ENCODE measurements at regions not wholly inside any gene's neighbourhood (a gene's known extent, or its start where the extent isn't known, plus 50 kb on each side); places are given as distances from the start of the nearest gene placed in this dataset.

- H3K36me3 ChIP-seq (ENCODE audit: control insufficient read depth, insufficient read depth, low read length) = no peaks in the 10 kb centered on the region
- no peaks in the 10 kb centered on the region for H3K4me1 ChIP-seq
- no peaks in the 10 kb centered on the region for H3K9me3 ChIP-seq (ENCODE audit: control insufficient read depth, low read length)
- H2AFZ ChIP-seq = no peak overlapping the region
- H3K27me3 ChIP-seq (ENCODE audit: control insufficient read depth, insufficient read depth, low read length) = no peaks in the 10 kb centered on the region
- H3K79me2 ChIP-seq = no peaks in the 10 kb centered on the region
- TF ChIP-seq CTCF (IDR thresholded peaks at IDR 0.05) = no peak
- no peak overlapping the region for H3K4me3 ChIP-seq (ENCODE audit: low read depth, low read length)
- no peak overlapping the region for H3K4me2 ChIP-seq (ENCODE audit: low read length)
- no peak overlapping the region for H3K27ac ChIP-seq
- H3K9ac ChIP-seq = no peak overlapping the region
Measured at GRCh38 chr10:129400426-129400825, 66.6 kb upstream of the MGMT start.

- TF ChIP-seq CTCF (IDR thresholded peaks at IDR 0.05) = no peak
- H3K36me3 ChIP-seq (ENCODE audit: control insufficient read depth, insufficient read depth, low read length) = no peaks in the 10 kb centered on the region
- H3K27me3 ChIP-seq (ENCODE audit: control insufficient read depth, insufficient read depth, low read length) = no peaks in the 10 kb centered on the region
- H3K9me3 ChIP-seq (ENCODE audit: control insufficient read depth, low read length) = no peaks in the 10 kb centered on the region
- H3K27ac ChIP-seq = no peak overlapping the region
- no peak overlapping the region for H2AFZ ChIP-seq
- H3K4me2 ChIP-seq (ENCODE audit: low read length) = no peak overlapping the region
- H3K79me2 ChIP-seq = no peaks in the 10 kb centered on the region
- H3K4me1 ChIP-seq = no peaks in the 10 kb centered on the region
- no peak overlapping the region for H3K4me3 ChIP-seq (ENCODE audit: low read depth, low read length)
- H3K9ac ChIP-seq = no peak overlapping the region
Measured at GRCh38 chr10:129402459-129402858, 64.6 kb upstream of the MGMT start.

- Histone ChIP-seq H3K36me3 (ENCODE audit: control insufficient read depth, insufficient read depth, low read length) (no peaks in the 10 kb centered on the region), H3K27ac (no peak overlapping the region)
Measured at GRCh38 chr10:129404091-129404490, 63.0 kb upstream of the MGMT start.

GRCh38 chr10:129405389-129405788 lies 61.7 kb upstream of the MGMT start:
- Histone ChIP-seq H3K27ac (no peak overlapping the region), H3K4me1 (no peaks in the 10 kb centered on the region), H3K4me2 (ENCODE audit: low read length) (no peak overlapping the region), H3K9me3 (ENCODE audit: control insufficient read depth, low read length) (no peaks in the 10 kb centered on the region), H2AFZ (no peak overlapping the region), H3K4me3 (ENCODE audit: low read depth, low read length) (no peak overlapping the region), H3K9ac (no peak overlapping the region), H3K36me3 (ENCODE audit: control insufficient read depth, insufficient read depth, low read length) (no peaks in the 10 kb centered on the region), H3K79me2 (no peaks in the 10 kb centered on the region), H3K27me3 (ENCODE audit: control insufficient read depth, insufficient read depth, low read length) (no peaks in the 10 kb centered on the region)
- no peak for TF ChIP-seq CTCF (IDR thresholded peaks at IDR 0.05)

More at GRCh38 chr10:129404091-129404490, 63.0 kb upstream of the MGMT start:
- TF ChIP-seq CTCF (IDR thresholded peaks at IDR 0.05) = no peak
- H3K79me2 ChIP-seq = no peaks in the 10 kb centered on the region
- no peaks in the 10 kb centered on the region for H3K9me3 ChIP-seq (ENCODE audit: control insufficient read depth, low read length)
- no peak overlapping the region for H3K4me2 ChIP-seq (ENCODE audit: low read length)
- no peaks in the 10 kb centered on the region for H3K27me3 ChIP-seq (ENCODE audit: control insufficient read depth, insufficient read depth, low read length)
- no peak overlapping the region for H3K9ac ChIP-seq
- no peaks in the 10 kb centered on the region for H3K4me1 ChIP-seq
- H2AFZ ChIP-seq = no peak overlapping the region
- no peak overlapping the region for H3K4me3 ChIP-seq (ENCODE audit: low read depth, low read length)

GRCh38 chr10:129410688-129411392 lies 56.2 kb upstream of the MGMT start:
- H3K9ac ChIP-seq = no peak overlapping the region
- no peak overlapping the region for H2AFZ ChIP-seq
- no peaks in the 10 kb centered on the region for H3K36me3 ChIP-seq (ENCODE audit: control insufficient read depth, insufficient read depth, low read length)
- H3K4me1 ChIP-seq = no peaks in the 10 kb centered on the region
- H3K27ac ChIP-seq = no peak overlapping the region
- H3K79me2 ChIP-seq = no peaks in the 10 kb centered on the region
- no peaks in the 10 kb centered on the region for H3K27me3 ChIP-seq (ENCODE audit: control insufficient read depth, insufficient read depth, low read length)
- TF ChIP-seq CTCF (IDR thresholded peaks at IDR 0.05) = no peak
- no peak overlapping the region for H3K4me2 ChIP-seq (ENCODE audit: low read length)
- no peaks in the 10 kb centered on the region for H3K9me3 ChIP-seq (ENCODE audit: control insufficient read depth, low read length)
- no peak overlapping the region for H3K4me3 ChIP-seq (ENCODE audit: low read depth, low read length)

Data from parathyroid adenoma (tissue), 2 donors.